Neural cell (in vitro differentiated cells): ENCODE measurements at regions not wholly inside any gene's neighbourhood (a gene's known extent, or its start where the extent isn't known, plus 50 kb on each side); places are given as distances from the start of the nearest gene placed in this dataset.
"Not testable (repeated sequence)": the region's sequence is repeated elsewhere in the genome, so short reads cannot be mapped to it uniquely, and the experiment has no call there.

Source experiments
- H2AFZ ChIP-seq: fragments of 200-600, 300-800 bp; sonication (generic), shearing (Covaris generic); 2 replicates; pipeline ENCODE4 v1.6.0; 2014; ENCODE audit warnings: low read depth, mild to moderate bottlenecking, antibody characterized with exemption, low read length, moderate library complexity
- H3F3A ChIP-seq: fragments of 200-600 bp; shearing (Covaris generic); 2 replicates; pipeline ENCODE4 v1.6.1; 2016; ENCODE audit warnings: mild to moderate bottlenecking, moderate library complexity, mixed read lengths, antibody characterized with exemption, low read length; ENCODE audit not compliant: insufficient read depth, poor library complexity, severe bottlenecking
- H3K27ac ChIP-seq: fragments of 200-600, 300-800 bp; sonication (generic), shearing (Covaris generic); 2 replicates; pipeline ENCODE4 v1.5.1; 2014; ENCODE audit warnings: mild to moderate bottlenecking, low read length, moderate library complexity
- H3K27me3 ChIP-seq: fragments of 300-800, 200-600 bp; sonication (generic), shearing (Covaris generic); 2 replicates; pipeline ENCODE4 v1.6.0; 2014; ENCODE audit warnings: mild to moderate bottlenecking, low read depth, low read length, moderate library complexity; ENCODE audit not compliant: insufficient read depth
- H3K36me3 ChIP-seq: fragments of 300-800, 200-600 bp; sonication (generic), shearing (Covaris generic); 2 replicates; pipeline ENCODE4 v1.5.1; 2014; ENCODE audit warnings: mild to moderate bottlenecking, antibody characterized with exemption, low read length, moderate library complexity; ENCODE audit not compliant: insufficient read depth
- H3K4me2 ChIP-seq: fragments of 300-800, 200-600 bp; sonication (generic), shearing (Covaris generic); 2 replicates; pipeline ENCODE4 v1.6.0; 2014; ENCODE audit warnings: mild to moderate bottlenecking, low read length
- H3K4me3 ChIP-seq: fragments of 300-800, 200-600 bp; sonication (generic), shearing (Covaris generic); 2 replicates; pipeline ENCODE4 v1.5.1; 2014; ENCODE audit warnings: mild to moderate bottlenecking, low read length, moderate library complexity
- H3K79me2 ChIP-seq: fragments of 200-600 bp; shearing (Covaris generic); replicated peaks from 2 replicates; pipeline ENCODE4 v1.6.0; 2014; ENCODE audit warnings: mild to moderate bottlenecking, low read length, moderate library complexity; ENCODE audit not compliant: insufficient read depth
- H3K9ac ChIP-seq: fragments of 300-800, 200-600 bp; sonication (generic), shearing (Covaris generic); 2 replicates; pipeline ENCODE4 v1.6.1; 2016; ENCODE audit warnings: mild to moderate bottlenecking, low read length, mixed read lengths
- H3K9me2 ChIP-seq: fragments of 200-600 bp; shearing (Covaris generic); 2 replicates; pipeline ENCODE4 v1.6.1; 2016; ENCODE audit warnings: mild to moderate bottlenecking, low read length, mixed read lengths; ENCODE audit not compliant: insufficient read depth
- H3K9me3 ChIP-seq: fragments of 200-600, 300-800 bp; sonication (generic), shearing (Covaris generic); 2 replicates; pipeline ENCODE4 v1.6.1; 2016; ENCODE audit warnings: mild to moderate bottlenecking, mixed run types, low read length, moderate library complexity, mixed read lengths
- H4K20me1 ChIP-seq: fragments of 200-600 bp; shearing (Covaris generic); 2 replicates; pipeline ENCODE4 v1.6.1; 2016; ENCODE audit warnings: mild to moderate bottlenecking, mixed run types; ENCODE audit not compliant: insufficient read depth
- EP300 ChIP-seq: fragments of 450-650 bp; conservative IDR thresholded peaks from 2 replicates; pipeline ENCODE4 v1.6.1; 2014; ENCODE audit warnings: antibody characterized with exemption, mild to moderate bottlenecking, moderate library complexity; ENCODE audit not compliant: poor library complexity, severe bottlenecking
- EZH2 ChIP-seq: fragments of 200-600, 300-800 bp; shearing (Covaris generic), sonication (generic); IDR thresholded peaks from 2 replicates; pipeline ENCODE4 v1.6.1; 2014; ENCODE audit warnings: antibody characterized with exemption, low read length, borderline replicate concordance, mild to moderate bottlenecking; ENCODE audit not compliant: insufficient read depth, poor library complexity, severe bottlenecking
- MXI1 ChIP-seq: fragments of 450-650 bp; conservative IDR thresholded peaks from 2 replicates; pipeline ENCODE4 v1.6.1; 2014; ENCODE audit warnings: antibody characterized with exemption, mild to moderate bottlenecking; ENCODE audit not compliant: poor library complexity, severe bottlenecking
- POLR2AphosphoS5 ChIP-seq: IDR thresholded peaks from 2 replicates; pipeline ENCODE4 v1.6.1; 2012
- RAD21 ChIP-seq: fragments of 450-650 bp; conservative IDR thresholded peaks from 2 replicates; pipeline ENCODE4 v1.6.1; 2014; ENCODE audit warnings: antibody characterized with exemption, mild to moderate bottlenecking, moderate library complexity
- SMC3 ChIP-seq: fragments of 450-650 bp; conservative IDR thresholded peaks from 2 replicates; pipeline ENCODE4 v1.6.1; 2014; ENCODE audit warnings: antibody characterized with exemption, mild to moderate bottlenecking, moderate library complexity; ENCODE audit not compliant: poor library complexity
- TAF1 ChIP-seq: IDR thresholded peaks from 2 replicates; pipeline ENCODE4 v1.6.1; 2012; ENCODE audit warnings: low read depth
- TF ChIP-seq, protein P1 (sequence below): IDR thresholded peaks from 2 replicates; pipeline ENCODE4 v1.6.1; 2012; ENCODE audit warnings: borderline replicate concordance
- TF ChIP-seq, protein P2 (sequence below): fragments of 450-650 bp; IDR thresholded peaks from 2 replicates; pipeline ENCODE4 v1.5.1; 2014; ENCODE audit warnings: antibody characterized with exemption, mild to moderate bottlenecking, moderate library complexity; ENCODE audit not compliant: poor library complexity, severe bottlenecking

DNA sequence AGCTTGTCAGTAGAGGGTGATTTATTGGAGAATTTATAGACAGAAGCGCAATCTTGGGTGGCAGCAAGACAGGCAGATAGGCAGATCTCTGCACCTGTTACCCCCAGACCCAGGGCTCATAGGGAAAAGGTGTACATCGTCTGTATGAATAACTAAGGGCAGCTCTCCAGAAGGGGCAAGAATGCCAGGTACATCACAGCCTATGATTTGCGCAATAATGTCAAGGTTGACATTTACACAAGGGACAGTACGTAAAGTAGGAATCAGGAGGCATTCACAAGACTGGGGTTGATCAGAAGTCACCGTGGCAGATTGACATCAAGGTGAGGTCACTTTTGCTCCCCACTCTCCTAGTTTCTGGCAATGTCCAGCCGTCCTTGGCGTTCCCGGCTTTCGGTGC lies 524.1 kb downstream of the TRIML1 start:
- Histone ChIP-seq H3K36me3 (no peaks in the 10 kb centered on the region), H3K9ac (no peak overlapping the region), H3K9me2 (no peaks in the 10 kb centered on the region), H3F3A (no peaks in the 10 kb centered on the region), H3K27ac (no peak overlapping the region), H4K20me1 (no peaks in the 10 kb centered on the region), H3K4me3 (no peak overlapping the region), H3K27me3 (no peaks in the 10 kb centered on the region), H3K4me2 (no peak overlapping the region), H3K79me2 (no peaks in the 10 kb centered on the region), H3K9me3 (no peaks in the 10 kb centered on the region), H2AFZ (no peak overlapping the region)
- TF ChIP-seq MXI1: no peak

- H3K79me2 ChIP-seq: no peaks in the 10 kb centered on the region
- H3K27ac ChIP-seq: no peak overlapping the region
- H3K9me3 ChIP-seq: no peaks in the 10 kb centered on the region
- H3F3A ChIP-seq: no peaks in the 10 kb centered on the region
- H3K9ac ChIP-seq: no peak overlapping the region
- no peak overlapping the region for H3K4me3 ChIP-seq
- H3K27me3 ChIP-seq: no peaks in the 10 kb centered on the region
- H2AFZ ChIP-seq: no peak overlapping the region
- H4K20me1 ChIP-seq: no peaks in the 10 kb centered on the region
- no peaks in the 10 kb centered on the region for H3K9me2 ChIP-seq
- H3K36me3 ChIP-seq: no peaks in the 10 kb centered on the region
- no peak for TF ChIP-seq POLR2AphosphoS5
- no peak for TF ChIP-seq RAD21
- TF ChIP-seq, protein P1, sequence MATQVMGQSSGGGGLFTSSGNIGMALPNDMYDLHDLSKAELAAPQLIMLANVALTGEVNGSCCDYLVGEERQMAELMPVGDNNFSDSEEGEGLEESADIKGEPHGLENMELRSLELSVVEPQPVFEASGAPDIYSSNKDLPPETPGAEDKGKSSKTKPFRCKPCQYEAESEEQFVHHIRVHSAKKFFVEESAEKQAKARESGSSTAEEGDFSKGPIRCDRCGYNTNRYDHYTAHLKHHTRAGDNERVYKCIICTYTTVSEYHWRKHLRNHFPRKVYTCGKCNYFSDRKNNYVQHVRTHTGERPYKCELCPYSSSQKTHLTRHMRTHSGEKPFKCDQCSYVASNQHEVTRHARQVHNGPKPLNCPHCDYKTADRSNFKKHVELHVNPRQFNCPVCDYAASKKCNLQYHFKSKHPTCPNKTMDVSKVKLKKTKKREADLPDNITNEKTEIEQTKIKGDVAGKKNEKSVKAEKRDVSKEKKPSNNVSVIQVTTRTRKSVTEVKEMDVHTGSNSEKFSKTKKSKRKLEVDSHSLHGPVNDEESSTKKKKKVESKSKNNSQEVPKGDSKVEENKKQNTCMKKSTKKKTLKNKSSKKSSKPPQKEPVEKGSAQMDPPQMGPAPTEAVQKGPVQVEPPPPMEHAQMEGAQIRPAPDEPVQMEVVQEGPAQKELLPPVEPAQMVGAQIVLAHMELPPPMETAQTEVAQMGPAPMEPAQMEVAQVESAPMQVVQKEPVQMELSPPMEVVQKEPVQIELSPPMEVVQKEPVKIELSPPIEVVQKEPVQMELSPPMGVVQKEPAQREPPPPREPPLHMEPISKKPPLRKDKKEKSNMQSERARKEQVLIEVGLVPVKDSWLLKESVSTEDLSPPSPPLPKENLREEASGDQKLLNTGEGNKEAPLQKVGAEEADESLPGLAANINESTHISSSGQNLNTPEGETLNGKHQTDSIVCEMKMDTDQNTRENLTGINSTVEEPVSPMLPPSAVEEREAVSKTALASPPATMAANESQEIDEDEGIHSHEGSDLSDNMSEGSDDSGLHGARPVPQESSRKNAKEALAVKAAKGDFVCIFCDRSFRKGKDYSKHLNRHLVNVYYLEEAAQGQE: no peak
- TF ChIP-seq EZH2: no peak
- no peak for TF ChIP-seq MXI1
- no peak for TF ChIP-seq TAF1
- TF ChIP-seq, protein P2, sequence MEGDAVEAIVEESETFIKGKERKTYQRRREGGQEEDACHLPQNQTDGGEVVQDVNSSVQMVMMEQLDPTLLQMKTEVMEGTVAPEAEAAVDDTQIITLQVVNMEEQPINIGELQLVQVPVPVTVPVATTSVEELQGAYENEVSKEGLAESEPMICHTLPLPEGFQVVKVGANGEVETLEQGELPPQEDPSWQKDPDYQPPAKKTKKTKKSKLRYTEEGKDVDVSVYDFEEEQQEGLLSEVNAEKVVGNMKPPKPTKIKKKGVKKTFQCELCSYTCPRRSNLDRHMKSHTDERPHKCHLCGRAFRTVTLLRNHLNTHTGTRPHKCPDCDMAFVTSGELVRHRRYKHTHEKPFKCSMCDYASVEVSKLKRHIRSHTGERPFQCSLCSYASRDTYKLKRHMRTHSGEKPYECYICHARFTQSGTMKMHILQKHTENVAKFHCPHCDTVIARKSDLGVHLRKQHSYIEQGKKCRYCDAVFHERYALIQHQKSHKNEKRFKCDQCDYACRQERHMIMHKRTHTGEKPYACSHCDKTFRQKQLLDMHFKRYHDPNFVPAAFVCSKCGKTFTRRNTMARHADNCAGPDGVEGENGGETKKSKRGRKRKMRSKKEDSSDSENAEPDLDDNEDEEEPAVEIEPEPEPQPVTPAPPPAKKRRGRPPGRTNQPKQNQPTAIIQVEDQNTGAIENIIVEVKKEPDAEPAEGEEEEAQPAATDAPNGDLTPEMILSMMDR: no peak
- TF ChIP-seq EP300: no peak
- TF ChIP-seq SMC3: no peak
- no peak overlapping the region for H3K4me2 ChIP-seq
Measured at GRCh38 chr4:188665491-188666457, 526.5 kb downstream of the TRIML1 start.

DNA sequence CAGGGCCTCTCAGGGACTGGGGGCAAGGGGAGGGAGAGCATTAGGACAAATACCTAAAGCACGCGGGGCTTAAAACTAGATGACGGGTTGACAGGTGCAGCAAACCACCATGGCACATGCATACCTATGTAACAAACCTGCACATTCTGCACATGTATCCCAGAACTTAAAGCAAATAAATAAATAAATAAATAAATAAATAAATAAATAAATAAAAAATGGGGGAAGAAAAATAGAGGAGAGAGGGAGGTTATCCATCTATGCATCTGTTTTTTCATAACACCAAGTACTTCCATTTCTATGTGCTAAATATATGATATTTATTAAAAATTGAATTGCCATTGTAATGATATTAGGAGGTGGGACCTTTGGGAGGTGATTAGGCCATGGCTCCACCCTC lies 539.5 kb downstream of the TRIML1 start:
- H3K9me3 ChIP-seq, H3K27ac ChIP-seq, H3K4me2 ChIP-seq, H3K27me3 ChIP-seq, H3K9ac ChIP-seq, H3F3A ChIP-seq, H3K4me3 ChIP-seq, H3K36me3 ChIP-seq, H3K9me2 ChIP-seq, H4K20me1 ChIP-seq, H3K79me2 ChIP-seq, H2AFZ ChIP-seq: not testable (repeated sequence)
